ENCODE measurements at regions not wholly inside any gene's neighbourhood (a gene's known extent, or its start where the extent isn't known, plus 50 kb on each side); places are given as distances from the start of the nearest gene placed in this dataset.

GRCh38 chr12:25023808-25024207 lies 74.9 kb upstream of the BCAT1 start:
- Histone ChIP-seq H3K27me3 (ENCODE audit: control insufficient read depth, insufficient read depth, low read length) (peaks cover 1% of the 10 kb centered on the region; the same call in 1 of the 2 replicates), H3K36me3 (ENCODE audit: control insufficient read depth, insufficient read depth, low read length) (no peaks in the 10 kb centered on the region), H3K4me3 (ENCODE audit: low read depth, low read length) (no peak overlapping the region)
- no peak for TF ChIP-seq CTCF (IDR thresholded peaks at IDR 0.05; ENCODE audit: insufficient read depth, low read depth, low read length)
- POLR2A ChIA-PET, result no interaction called here
- CTCF ChIA-PET, result interaction anchor here (0.9 kb wide), 1 partner anchor 63 kb away, joined by 3 read pairs; no protein-coding TSS in a partner anchor
- DNase-seq (ENCODE audit: low read depth), result no peak

GRCh38 chr12:25020621-25021243 lies 71.8 kb upstream of the BCAT1 start:
- Histone ChIP-seq H3K27me3 (ENCODE audit: control insufficient read depth, insufficient read depth, low read length) (peaks cover 1% of the 10 kb centered on the region; the same call in 1 of the 2 replicates), H3K4me3 (ENCODE audit: low read depth, low read length) (no peak overlapping the region), H3K36me3 (ENCODE audit: control insufficient read depth, insufficient read depth, low read length) (no peaks in the 10 kb centered on the region)
- no peak for DNase-seq (ENCODE audit: low read depth)
- CTCF ChIA-PET, result no interaction called here
- POLR2A ChIA-PET, result no interaction called here
- no peak for TF ChIP-seq CTCF (IDR thresholded peaks at IDR 0.05; ENCODE audit: insufficient read depth, low read depth, low read length)

- CTCF ChIA-PET, result no interaction called here
- no peak for DNase-seq (ENCODE audit: low read depth)
- H3K4me3 ChIP-seq (ENCODE audit: low read depth, low read length), result no peak overlapping the region
- H3K27me3 ChIP-seq (ENCODE audit: control insufficient read depth, insufficient read depth, low read length), result peaks cover 1% of the 10 kb centered on the region; the same call in 1 of the 2 replicates
- no peaks in the 10 kb centered on the region for H3K36me3 ChIP-seq (ENCODE audit: control insufficient read depth, insufficient read depth, low read length)
- no peak for TF ChIP-seq CTCF (IDR thresholded peaks at IDR 0.05; ENCODE audit: insufficient read depth, low read depth, low read length)
- POLR2A ChIA-PET, result no interaction called here
These were observed 69.2 kb upstream of the BCAT1 start for GRCh38 chr12:25018146-25018545.

GRCh38 chr12:25017336-25017735 lies 68.4 kb upstream of the BCAT1 start:
- Histone ChIP-seq H3K4me3 (ENCODE audit: low read depth, low read length) (no peak overlapping the region), H3K27me3 (ENCODE audit: control insufficient read depth, insufficient read depth, low read length) (peaks cover 1% of the 10 kb centered on the region; the same call in 1 of the 2 replicates), H3K36me3 (ENCODE audit: control insufficient read depth, insufficient read depth, low read length) (no peaks in the 10 kb centered on the region)
- ChIA-PET POLR2A (no interaction called here), CTCF (no interaction called here)
- no peak for TF ChIP-seq CTCF (IDR thresholded peaks at IDR 0.05; ENCODE audit: insufficient read depth, low read depth, low read length)
- DNase-seq (ENCODE audit: low read depth), result no peak

- DNase-seq (ENCODE audit: low read depth), result no peak
- Histone ChIP-seq H3K27me3 (ENCODE audit: control insufficient read depth, insufficient read depth, low read length) (peaks cover 1% of the 10 kb centered on the region; the same call in 1 of the 2 replicates), H3K36me3 (ENCODE audit: control insufficient read depth, insufficient read depth, low read length) (no peaks in the 10 kb centered on the region), H3K4me3 (ENCODE audit: low read depth, low read length) (no peak overlapping the region)
- no peak for TF ChIP-seq CTCF (IDR thresholded peaks at IDR 0.05; ENCODE audit: insufficient read depth, low read depth, low read length)
- ChIA-PET CTCF (no interaction called here), POLR2A (no interaction called here)
These were observed 66.1 kb upstream of the BCAT1 start for GRCh38 chr12:25014961-25015360.
